CD8-positive, alpha-beta memory T cell (primary cell): ENCODE measurements at regions not wholly inside any gene's neighbourhood (a gene's known extent, or its start where the extent isn't known, plus 50 kb on each side); places are given as distances from the start of the nearest gene placed in this dataset.
A peak's percentile ranks its signal among the peaks of the same experiment; 100 is the strongest.

Experiments
- CTCF ChIA-PET: fragments of 350-600 bp; sonication (Branson Sonifier 250); formaldehyde crosslinking; loops from one replicate; lab custom pipeline; 2021; ENCODE audit warnings: antibody characterized with exemption; lab: Charles Lee
- POLR2A ChIA-PET: fragments of 350-600 bp; sonication (Branson Sonifier 250); formaldehyde crosslinking; loops from one replicate; lab custom pipeline; 2021; ENCODE audit warnings: antibody characterized with exemption; lab: Charles Lee
- DNase-seq, 5 donors: peaks; one replicate each; pipeline versions ENCODE4 v3.0.0 to v3.0.0-alpha.2; 2020 to 2022; ENCODE audit warnings: mixed read lengths in 1 of 5
- H3K27ac ChIP-seq: one replicate; pipeline ENCODE4 v1.7.0; 2013; ENCODE audit warnings: low read depth, mild to moderate bottlenecking, low read length, moderate library complexity
- H3K27me3 ChIP-seq: 2 replicates; pipeline ENCODE4 v1.7.0; 2013; ENCODE audit warnings: low read length, mild to moderate bottlenecking; ENCODE audit not compliant: insufficient read depth, poor library complexity, severe bottlenecking
- H3K36me3 ChIP-seq: 2 replicates; pipeline ENCODE4 v1.7.0; 2013; ENCODE audit warnings: mild to moderate bottlenecking, low read length, moderate library complexity; ENCODE audit not compliant: insufficient read depth
- H3K4me1 ChIP-seq: 2 replicates; pipeline ENCODE4 v1.7.0; 2013; ENCODE audit warnings: mild to moderate bottlenecking, low read length, moderate library complexity; ENCODE audit not compliant: insufficient read depth
- H3K4me3 ChIP-seq: 2 replicates; pipeline ENCODE4 v1.7.0; 2013; ENCODE audit warnings: mild to moderate bottlenecking, low read length
- H3K9me3 ChIP-seq: 2 replicates; pipeline ENCODE4 v1.7.0; 2013; ENCODE audit warnings: mild to moderate bottlenecking, low read length
- H3K27ac Mint-ChIP-seq, 8 donors: one replicate each; pipeline ENCODE4 v1.8.0; 2020 to 2021; ENCODE audit warnings: mixed read lengths in 8 of 8, mild to moderate bottlenecking in 6 of 8, inconsistent platforms in 3 of 8, moderate library complexity in 3 of 8
- H3K27me3 Mint-ChIP-seq, 2 donors: one replicate each; pipeline ENCODE4 v1.8.0; 2020 to 2021; ENCODE audit warnings: mixed read lengths in 2 of 2, mild to moderate bottlenecking in 1 of 2, moderate library complexity in 1 of 2
- H3K36me3 Mint-ChIP-seq, 3 donors: one replicate each; pipeline ENCODE4 v1.8.0; 2020 to 2021; ENCODE audit warnings: mixed read lengths in 3 of 3, inconsistent platforms in 1 of 3, mild to moderate bottlenecking in 1 of 3
- H3K4me1 Mint-ChIP-seq, 3 donors: one replicate each; pipeline ENCODE4 v1.8.0; 2020 to 2021; ENCODE audit warnings: mixed read lengths in 3 of 3, inconsistent platforms in 1 of 3, mild to moderate bottlenecking in 1 of 3
- H3K4me3 Mint-ChIP-seq, 7 donors: one replicate each; pipeline ENCODE4 v1.8.0; 2020 to 2021; ENCODE audit warnings: mixed read lengths in 7 of 7, mild to moderate bottlenecking in 6 of 7, moderate library complexity in 4 of 7, inconsistent platforms in 2 of 7
- H3K9me3 Mint-ChIP-seq, 5 donors: one replicate each; pipeline ENCODE4 v1.8.0; 2020 to 2022; ENCODE audit warnings: mixed read lengths in 5 of 5, mild to moderate bottlenecking in 3 of 5, moderate library complexity in 2 of 5, inconsistent platforms in 1 of 5

GRCh38 chr6:95519228-95520037, 57.9 kb upstream of the MANEA start:
- Mint-ChIP-seq H3K4me1 (no peaks in the 10 kb centered on the region), H3K27ac (peak overlapping the region in 1 of 8 donors; percentile 3), H3K4me3 (no peak overlapping the region), H3K27me3 (no peaks in the 10 kb centered on the region), H3K36me3 (no peaks in the 10 kb centered on the region), H3K9me3 (peaks cover 0 to 2% (median 0%) of the 10 kb centered on the region in 5 donors)
- POLR2A ChIA-PET = no interaction called here
- no peaks in the 10 kb centered on the region for H3K4me1 ChIP-seq
- no peaks in the 10 kb centered on the region for H3K9me3 ChIP-seq
- no peaks in the 10 kb centered on the region for H3K36me3 ChIP-seq
- no peak for DNase-seq
- CTCF ChIA-PET = no interaction called here
- H3K27me3 ChIP-seq = no peaks in the 10 kb centered on the region
- H3K4me3 ChIP-seq = no peak overlapping the region
- peak overlapping the region; percentile 38 for H3K27ac ChIP-seq

GRCh38 chr6:95521181-95521580, 56.2 kb upstream of the MANEA start:
- Mint-ChIP-seq H3K27ac (no peak overlapping the region), H3K36me3 (no peaks in the 10 kb centered on the region), H3K4me3 (no peak overlapping the region), H3K4me1 (no peaks in the 10 kb centered on the region), H3K9me3 (peaks cover 0 to 2% (median 0%) of the 10 kb centered on the region in 5 donors), H3K27me3 (peaks cover 3 to 7% of the 10 kb centered on the region in 2 donors)
- Histone ChIP-seq H3K27me3 (no peaks in the 10 kb centered on the region), H3K9me3 (no peaks in the 10 kb centered on the region), H3K36me3 (no peaks in the 10 kb centered on the region), H3K4me3 (no peak overlapping the region), H3K27ac (no peak overlapping the region), H3K4me1 (no peaks in the 10 kb centered on the region)
- POLR2A ChIA-PET = no interaction called here
- DNase-seq = no peak
- CTCF ChIA-PET = no interaction called here
